ENCODE measurements at regions not wholly inside any gene's neighbourhood (a gene's known extent, or its start where the extent isn't known, plus 50 kb on each side); places are given as distances from the start of the nearest gene placed in this dataset.

GRCh38 chr16:52680993-52681392 is 134.1 kb upstream of the TOX3 start:
- no peaks in the 10 kb centered on the region for H3K79me2 ChIP-seq (ENCODE audit: insufficient read depth, low read length)
- H3K4me1 ChIP-seq (ENCODE audit: insufficient read depth, low read length), result no peaks in the 10 kb centered on the region
- no peak overlapping the region for H3K27ac ChIP-seq (ENCODE audit: extremely low read length, insufficient read depth, low read length)
- no peak overlapping the region for H2AFZ ChIP-seq (ENCODE audit: low read length)
- no peaks in the 10 kb centered on the region for H3K36me3 ChIP-seq (replicated peaks in 1 of 2; ENCODE audit: control insufficient read depth in 1 of 2, insufficient read depth in 2 of 2, low read length in 2 of 2)
- H3K9me3 ChIP-seq (ENCODE audit: low read length), result no peaks in the 10 kb centered on the region
- in situ Hi-C loops (cut with HindIII; ENCODE audit: extremely low pct_ligation_motif_present, low pct_unique_long_range_greater_than_20kb), result no loop called here
- CTCF ChIA-PET (ENCODE audit: low intra/inter-chr PET ratio, low total read pairs), result no interaction called here
- no peak overlapping the region for H3K9ac ChIP-seq (ENCODE audit: insufficient read depth, low read depth, low read length)
- TF ChIP-seq ZNF598 (CRISPR knock-in tag; IDR thresholded peaks at IDR 0.05; ENCODE audit: borderline replicate concordance) (no peak), ZMYM3 (CRISPR knock-in tag; IDR thresholded peaks at IDR 0.05) (no peak), AHR (CRISPR knock-in tag; IDR thresholded peaks at IDR 0.05) (no peak), ZNF326 (CRISPR knock-in tag; IDR thresholded peaks at IDR 0.05; ENCODE audit: borderline replicate concordance) (no peak), ZNF782 (CRISPR knock-in tag; IDR thresholded peaks at IDR 0.05; ENCODE audit: borderline replicate concordance) (no peak), ZHX1 (CRISPR knock-in tag; IDR thresholded peaks at IDR 0.05; ENCODE audit: low read depth) (no peak), ZNF292 (CRISPR knock-in tag; IDR thresholded peaks at IDR 0.05; ENCODE audit: borderline replicate concordance, low read depth) (no peak), GTF3A (CRISPR knock-in tag; conservative IDR thresholded peaks at IDR 0.05) (no peak), CHD2 (IDR thresholded peaks at IDR 0.05; ENCODE audit: low read depth, low read length) (no peak), ZNF776 (CRISPR knock-in tag; IDR thresholded peaks at IDR 0.05) (no peak), ATF3 (CRISPR knock-in tag; IDR thresholded peaks at IDR 0.05) (no peak), PRDM15 (CRISPR knock-in tag; IDR thresholded peaks at IDR 0.05) (no peak), XBP1 (CRISPR knock-in tag; IDR thresholded peaks at IDR 0.05) (no peak)
- POLR2A ChIA-PET, result no interaction called here
- FAIRE-seq (no peak), ATAC-seq (no peak), DNase-seq (ENCODE audit: low spot score) (no peak)
- 100% methylated on average over 1 of the region's 1 CpG for WGBS (ENCODE audit: low lambda C conversion rate)
- H3K27me3 ChIP-seq (ENCODE audit: control insufficient read depth in 1 of 2, insufficient read depth in 2 of 2, low read length in 2 of 2), result no peaks in the 10 kb centered on the region; a peak in 1 of 5 replicates
- intact Hi-C loops (cut with micrococcal nuclease; ENCODE audit: unreplicated experiment), result no loop called here
- H3K4me3 ChIP-seq (replicated peaks in 1 of 3; ENCODE audit: insufficient read depth in 1 of 3, low read depth in 2 of 3, low read length in 3 of 3), result no peak overlapping the region
- H4K20me1 ChIP-seq (ENCODE audit: insufficient read depth, low read length), result no peaks in the 10 kb centered on the region
- BruUV-seq (replicated peaks), result no TSS peak
- no peak overlapping the region for H3K4me2 ChIP-seq (ENCODE audit: low read depth, low read length)
